ENCODE measurements at regions not wholly inside any gene's neighbourhood (a gene's known extent, or its start where the extent isn't known, plus 50 kb on each side); places are given as distances from the start of the nearest gene placed in this dataset.

DNA sequence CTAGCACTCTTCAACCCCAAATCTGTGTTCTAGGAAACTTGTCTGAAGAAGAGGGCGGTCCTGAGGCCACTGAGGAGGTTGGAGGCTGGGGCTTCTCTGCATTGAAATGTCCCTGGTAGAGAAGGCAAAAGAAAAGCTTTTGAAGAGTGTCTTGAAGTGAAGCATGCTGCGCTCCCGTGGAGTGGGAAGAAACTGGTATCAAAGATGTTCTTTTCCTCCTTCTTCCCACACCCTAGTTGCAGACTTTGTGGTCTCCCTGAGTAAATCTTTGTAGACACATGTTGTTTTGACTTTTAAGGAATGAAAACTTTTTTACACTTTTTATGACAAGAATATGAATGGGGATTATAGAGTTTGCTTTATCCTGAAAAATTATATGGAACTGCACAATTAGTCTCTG lies 59.0 kb upstream of the ANP32D start:
- TF ChIP-seq EZH2 (IDR thresholded peaks at IDR 0.05; ENCODE audit: borderline replicate concordance) (no peak), CTCF (IDR thresholded peaks at IDR 0.05; ENCODE audit: poor library complexity) (no peak), EZH2phosphoT487 (IDR thresholded peaks at IDR 0.05; ENCODE audit: low read depth, severe bottlenecking, unreplicated experiment) (no peak)

All from hepatocyte (in vitro differentiated cells).